Karpas-422 (cell line): ENCODE measurements at regions not wholly inside any gene's neighbourhood (a gene's known extent, or its start where the extent isn't known, plus 50 kb on each side); places are given as distances from the start of the nearest gene placed in this dataset.

Experiments used
- DNase-seq: peaks from one replicate; pipeline ENCODE4 v3.0.0-alpha.2; 2015
- H2AFZ ChIP-seq: fragments of 200-600 bp; sonication (generic); 2 replicates; pipeline ENCODE4 v1.6.1; 2014; ENCODE audit warnings: antibody characterized with exemption, low read length, mixed read lengths
- H3K27ac ChIP-seq: fragments of 200-600 bp; sonication (generic); 2 replicates; pipeline ENCODE4 v1.5.1; 2014; ENCODE audit warnings: mild to moderate bottlenecking, low read length, moderate library complexity
- H3K27me3 ChIP-seq: fragments of 200-600 bp; sonication (generic); 2 replicates; pipeline ENCODE4 v1.6.1; 2014; ENCODE audit warnings: low read length, mixed read lengths
- H3K36me3 ChIP-seq: fragments of 200-600 bp; sonication (generic); 2 replicates; pipeline ENCODE4 v1.6.1; 2014; ENCODE audit warnings: low read length, mixed read lengths; ENCODE audit not compliant: insufficient read depth
- H3K4me1 ChIP-seq: fragments of 200-600 bp; sonication (generic); 2 replicates; pipeline ENCODE4 v1.6.1; 2014; ENCODE audit warnings: mild to moderate bottlenecking, low read length, mixed read lengths
- H3K4me2 ChIP-seq: fragments of 200-600 bp; sonication (generic); 2 replicates; pipeline ENCODE4 v1.6.1; 2014; ENCODE audit warnings: low read length, low read depth, mild to moderate bottlenecking; ENCODE audit not compliant: poor library complexity, severe bottlenecking
- H3K4me3 ChIP-seq: fragments of 200-600 bp; sonication (generic); 2 replicates; pipeline ENCODE4 v1.5.1; 2014; ENCODE audit warnings: mild to moderate bottlenecking, antibody characterized with exemption, low read length, mixed read lengths
- H3K79me2 ChIP-seq: fragments of 200-600 bp; sonication (generic); 2 replicates; pipeline ENCODE4 v1.6.1; 2014; ENCODE audit warnings: mild to moderate bottlenecking, low read length, mixed read lengths
- H3K9ac ChIP-seq: fragments of 200-600 bp; sonication (generic); 2 replicates; pipeline ENCODE4 v1.6.0; 2014; ENCODE audit warnings: low read length
- H3K9me2 ChIP-seq: fragments of 200-600 bp; sonication (generic), shearing (Covaris generic); replicated peaks from 2 replicates; pipeline ENCODE4 v1.6.0; 2014; ENCODE audit warnings: mild to moderate bottlenecking, low read length, moderate library complexity; ENCODE audit not compliant: insufficient read depth
- H3K9me3 ChIP-seq: fragments of 300-700, 200-600 bp; sonication (generic); 2 replicates; pipeline ENCODE4 v1.6.1; 2014; ENCODE audit warnings: low read length, mixed read lengths
- H4K20me1 ChIP-seq: fragments of 200-600 bp; sonication (generic); 2 replicates; pipeline ENCODE4 v1.6.1; 2014; ENCODE audit warnings: mild to moderate bottlenecking, antibody characterized with exemption, low read length, low read depth; ENCODE audit not compliant: insufficient read depth

DNA sequence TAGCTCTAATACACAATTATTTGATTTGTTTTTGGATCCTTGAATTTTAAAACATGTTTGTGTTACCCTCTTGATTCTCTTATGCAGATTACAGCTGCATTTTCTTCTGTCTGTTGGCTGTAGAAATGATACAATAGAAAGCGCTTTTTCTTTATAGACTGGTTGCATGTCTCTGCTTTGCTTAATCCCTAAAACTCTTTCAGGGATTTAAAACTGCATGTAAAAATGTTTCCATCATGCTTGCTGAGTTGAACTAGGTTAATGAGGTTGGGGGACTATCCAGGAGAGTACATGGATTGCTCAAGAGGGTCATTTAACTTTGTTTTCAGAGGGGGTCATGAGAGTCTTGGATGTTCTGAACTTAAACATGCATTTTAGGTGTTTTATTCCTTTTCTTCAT, 166.4 kb upstream of the IFNG-AS1 start:
- Histone ChIP-seq H3K27me3 (no peaks in the 10 kb centered on the region), H3K4me2 (no peak overlapping the region), H3K4me3 (no peak overlapping the region), H3K9ac (no peak overlapping the region), H3K4me1 (no peaks in the 10 kb centered on the region), H4K20me1 (no peaks in the 10 kb centered on the region), H3K79me2 (no peaks in the 10 kb centered on the region), H2AFZ (no peak overlapping the region), H3K9me2 (no peaks in the 10 kb centered on the region), H3K9me3 (no peaks in the 10 kb centered on the region), H3K27ac (no peak overlapping the region), H3K36me3 (no peaks in the 10 kb centered on the region)
- no peak for DNase-seq

DNA sequence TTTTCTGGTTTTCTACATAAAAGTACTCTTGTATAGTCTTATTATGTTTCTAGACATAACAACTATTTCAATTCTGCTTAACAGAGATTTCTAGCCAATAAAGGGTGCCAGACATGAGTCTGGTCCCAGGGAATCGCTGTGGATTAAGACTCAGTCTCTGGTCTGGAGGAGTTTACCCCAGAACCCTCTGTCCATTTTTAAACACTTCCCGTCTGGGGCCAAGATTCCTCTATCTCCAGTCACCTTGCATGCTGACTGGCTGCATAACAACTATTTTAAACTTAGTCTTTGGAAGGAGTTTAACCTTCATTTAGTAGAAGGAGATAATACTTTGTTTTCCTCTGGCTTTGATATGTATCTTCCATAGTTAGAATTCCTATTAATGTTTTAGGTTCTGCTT, 163.1 kb upstream of the IFNG-AS1 start:
- Histone ChIP-seq H3K9me3 (no peaks in the 10 kb centered on the region), H3K36me3 (no peaks in the 10 kb centered on the region), H3K27me3 (no peaks in the 10 kb centered on the region), H3K4me3 (no peak overlapping the region), H3K9me2 (no peaks in the 10 kb centered on the region), H3K4me2 (no peak overlapping the region), H3K27ac (no peak overlapping the region), H4K20me1 (no peaks in the 10 kb centered on the region), H2AFZ (peak overlapping the region; percentile 57; the same call in 1 of the 2 replicates), H3K4me1 (no peaks in the 10 kb centered on the region), H3K9ac (no peak overlapping the region), H3K79me2 (no peaks in the 10 kb centered on the region)
- no peak for DNase-seq

DNA sequence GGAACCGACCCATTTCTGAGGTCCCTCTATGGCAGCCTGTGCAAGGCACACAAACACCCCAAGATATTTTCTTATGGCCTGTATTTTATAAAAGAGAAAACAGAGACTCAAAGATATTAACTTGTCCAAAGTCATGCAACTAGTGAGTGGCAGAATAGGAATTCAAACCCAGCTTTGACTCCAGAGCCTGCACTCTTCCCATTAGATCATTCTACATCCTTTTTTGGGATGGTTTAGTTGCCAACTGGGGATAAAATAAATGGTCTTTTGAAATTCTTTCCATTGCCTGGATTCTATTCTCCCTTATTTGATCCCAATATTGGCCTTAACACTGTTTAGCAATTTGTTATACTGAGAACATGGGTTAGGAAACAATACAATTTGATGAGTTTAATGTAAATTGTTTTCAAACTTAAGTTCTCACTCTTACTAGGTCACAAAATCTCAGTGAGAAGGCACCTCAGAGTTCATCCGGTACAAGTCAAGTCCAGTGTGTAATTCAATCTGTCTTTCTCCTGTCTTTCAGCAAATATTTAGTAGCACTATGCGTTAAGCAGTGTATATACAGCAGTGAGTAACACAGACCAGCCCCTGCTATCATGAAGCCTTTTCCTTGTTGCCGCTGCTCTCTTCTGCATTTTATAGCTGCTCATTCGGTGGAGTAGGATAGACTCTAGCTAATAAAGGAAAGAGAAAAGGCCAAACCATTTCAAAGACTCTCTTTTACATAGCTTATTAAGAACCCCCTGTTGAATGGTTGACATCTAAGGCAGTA, 162.1 kb upstream of the IFNG-AS1 start:
- no peak for DNase-seq
- no peak overlapping the region for H3K9ac ChIP-seq
- H3K9me3 ChIP-seq = no peaks in the 10 kb centered on the region
- no peaks in the 10 kb centered on the region for H3K79me2 ChIP-seq
- H3K9me2 ChIP-seq = no peaks in the 10 kb centered on the region
- no peaks in the 10 kb centered on the region for H3K36me3 ChIP-seq
- H3K4me2 ChIP-seq = no peak overlapping the region
- H4K20me1 ChIP-seq = no peaks in the 10 kb centered on the region
- H3K4me3 ChIP-seq = no peak overlapping the region
- no peak overlapping the region for H3K27ac ChIP-seq
- no peaks in the 10 kb centered on the region for H3K27me3 ChIP-seq
- H2AFZ ChIP-seq = no peak overlapping the region
- no peaks in the 10 kb centered on the region for H3K4me1 ChIP-seq

DNA sequence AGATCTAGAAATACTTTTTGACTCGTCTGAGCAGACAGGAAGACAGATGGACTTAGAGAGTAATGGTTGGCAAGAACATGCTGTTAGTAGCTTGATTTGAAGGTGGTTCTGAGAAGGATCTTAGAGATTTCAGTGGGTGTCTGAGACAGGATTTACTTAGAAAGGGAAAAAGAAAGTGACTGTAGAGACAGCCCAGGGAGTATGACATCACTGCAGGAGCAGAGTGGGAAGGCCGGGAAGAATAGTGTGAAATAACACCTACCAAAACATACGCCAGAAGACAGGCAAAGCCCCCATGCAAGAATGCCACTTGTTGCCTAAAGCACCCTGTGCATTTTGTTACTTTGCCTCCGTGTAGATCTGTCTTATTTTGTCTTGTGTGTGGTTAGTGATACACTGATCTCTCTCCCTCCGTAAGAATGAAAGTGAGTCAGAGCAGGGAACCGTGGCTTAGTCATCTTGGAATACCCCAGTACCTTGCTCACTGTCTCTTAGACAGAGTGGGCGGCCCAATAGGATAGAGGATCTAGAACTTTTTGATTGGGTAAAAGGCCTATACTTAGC, 161.3 kb upstream of the IFNG-AS1 start:
- no peaks in the 10 kb centered on the region for H3K4me1 ChIP-seq
- no peaks in the 10 kb centered on the region for H3K9me3 ChIP-seq
- H3K9ac ChIP-seq = no peak overlapping the region
- H3K4me2 ChIP-seq = no peak overlapping the region
- no peak overlapping the region for H2AFZ ChIP-seq
- DNase-seq = no peak
- H3K36me3 ChIP-seq = no peaks in the 10 kb centered on the region
- H3K79me2 ChIP-seq = no peaks in the 10 kb centered on the region
- no peaks in the 10 kb centered on the region for H3K27me3 ChIP-seq
- H3K27ac ChIP-seq = no peak overlapping the region
- no peaks in the 10 kb centered on the region for H3K9me2 ChIP-seq
- no peaks in the 10 kb centered on the region for H4K20me1 ChIP-seq
- no peak overlapping the region for H3K4me3 ChIP-seq

DNA sequence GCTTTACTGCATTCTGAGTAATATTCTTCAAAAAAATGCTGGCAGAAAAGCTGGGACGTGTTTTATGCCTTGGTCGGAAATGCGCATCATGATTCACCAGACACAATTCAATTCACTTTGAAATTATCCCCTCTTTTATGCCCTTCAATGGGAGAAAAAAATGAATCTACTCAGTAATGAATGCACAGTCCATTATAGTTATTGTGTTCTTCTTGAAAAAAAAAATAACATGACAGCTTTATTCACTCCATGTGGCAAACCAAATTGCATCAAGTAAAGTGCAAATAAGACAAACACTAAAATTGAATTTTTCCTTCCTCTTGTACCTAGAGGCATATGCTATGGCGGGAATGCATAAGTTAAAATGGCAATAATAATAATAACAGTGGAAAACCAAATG, 159.4 kb upstream of the IFNG-AS1 start:
- no peak for DNase-seq
- Histone ChIP-seq H3K4me3 (no peak overlapping the region), H3K9me3 (no peaks in the 10 kb centered on the region), H3K9ac (no peak overlapping the region), H2AFZ (no peak overlapping the region), H3K27me3 (no peaks in the 10 kb centered on the region), H3K4me2 (no peak overlapping the region), H3K4me1 (no peaks in the 10 kb centered on the region), H3K27ac (no peak overlapping the region), H3K9me2 (no peaks in the 10 kb centered on the region), H3K36me3 (no peaks in the 10 kb centered on the region), H4K20me1 (no peaks in the 10 kb centered on the region), H3K79me2 (no peaks in the 10 kb centered on the region)

DNA sequence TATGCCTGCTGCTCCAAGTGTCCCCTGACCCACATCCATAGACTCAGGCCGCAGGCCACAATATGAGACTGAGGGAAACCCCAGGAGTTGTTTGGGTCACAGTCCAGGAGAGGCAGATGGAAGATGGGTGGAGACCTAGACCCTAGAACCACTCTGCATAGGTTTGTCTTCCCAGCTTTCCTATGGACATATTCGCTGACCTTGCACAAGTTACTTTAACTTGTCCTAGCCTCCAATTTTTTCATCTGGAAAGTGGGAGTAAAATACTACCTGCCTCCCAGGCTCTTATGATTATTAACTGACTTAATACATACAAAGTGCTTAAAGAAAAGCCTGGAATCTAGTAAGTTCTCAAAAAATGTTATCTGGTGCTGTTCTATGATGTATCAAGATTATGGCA, 157.1 kb upstream of the IFNG-AS1 start:
- Histone ChIP-seq H3K4me3 (no peak overlapping the region), H3K27ac (no peak overlapping the region), H3K9me3 (no peaks in the 10 kb centered on the region), H3K27me3 (no peaks in the 10 kb centered on the region), H2AFZ (no peak overlapping the region), H4K20me1 (no peaks in the 10 kb centered on the region), H3K4me1 (no peaks in the 10 kb centered on the region), H3K9ac (no peak overlapping the region), H3K79me2 (no peaks in the 10 kb centered on the region), H3K4me2 (no peak overlapping the region), H3K9me2 (no peaks in the 10 kb centered on the region), H3K36me3 (no peaks in the 10 kb centered on the region)
- DNase-seq = no peak

DNA sequence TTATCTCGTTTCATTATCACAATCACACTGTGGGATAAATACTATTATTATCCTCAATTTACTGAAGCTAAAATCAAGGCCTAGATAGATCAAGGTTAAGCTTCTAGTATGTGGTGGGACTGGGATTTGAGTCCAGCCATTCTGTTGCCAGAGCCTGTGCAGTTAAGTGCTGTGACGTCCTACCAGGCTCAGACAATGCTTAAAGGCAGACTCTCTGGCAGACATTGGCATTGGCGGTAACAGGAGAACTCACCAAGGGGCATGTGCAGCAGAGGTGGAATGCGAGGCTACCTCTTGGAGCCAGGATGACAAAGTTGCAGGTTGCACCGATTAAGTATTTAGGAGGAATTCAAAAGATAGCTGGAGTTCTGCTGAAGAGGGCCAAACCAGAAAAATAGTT, 155.6 kb upstream of the IFNG-AS1 start:
- Histone ChIP-seq H3K36me3 (no peaks in the 10 kb centered on the region), H2AFZ (no peak overlapping the region), H4K20me1 (no peaks in the 10 kb centered on the region), H3K4me1 (no peaks in the 10 kb centered on the region), H3K27ac (no peak overlapping the region), H3K4me3 (no peak overlapping the region), H3K27me3 (no peaks in the 10 kb centered on the region), H3K4me2 (no peak overlapping the region), H3K9me2 (no peaks in the 10 kb centered on the region), H3K79me2 (no peaks in the 10 kb centered on the region), H3K9me3 (no peaks in the 10 kb centered on the region), H3K9ac (no peak overlapping the region)
- no peak for DNase-seq

DNA sequence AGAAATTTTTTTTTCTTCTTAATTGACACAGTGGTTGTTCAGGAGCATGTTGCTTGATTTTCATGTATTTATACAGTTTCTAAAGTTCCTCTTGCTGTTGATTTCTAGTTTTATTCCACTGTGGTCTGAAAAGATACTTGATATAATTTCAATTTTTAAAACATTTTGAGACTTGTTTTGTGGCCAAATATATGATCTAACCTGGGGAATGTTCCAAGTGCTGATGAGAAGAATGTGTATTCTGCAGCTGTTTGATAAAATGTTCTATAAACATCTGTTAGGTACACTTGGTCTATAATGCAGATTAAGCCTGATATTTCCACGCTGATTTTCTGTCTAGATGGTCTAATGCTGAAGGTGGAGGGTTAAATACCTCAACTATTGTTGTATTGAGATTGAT, 151.4 kb upstream of the IFNG-AS1 start:
- no peak overlapping the region for H3K4me3 ChIP-seq
- H3K4me2 ChIP-seq = no peak overlapping the region
- no peaks in the 10 kb centered on the region for H3K9me3 ChIP-seq
- H3K79me2 ChIP-seq = no peaks in the 10 kb centered on the region
- H3K36me3 ChIP-seq = no peaks in the 10 kb centered on the region
- DNase-seq = no peak
- H2AFZ ChIP-seq = no peak overlapping the region
- no peaks in the 10 kb centered on the region for H4K20me1 ChIP-seq
- no peaks in the 10 kb centered on the region for H3K4me1 ChIP-seq
- no peaks in the 10 kb centered on the region for H3K27me3 ChIP-seq
- no peaks in the 10 kb centered on the region for H3K9me2 ChIP-seq
- H3K27ac ChIP-seq = no peak overlapping the region
- H3K9ac ChIP-seq = no peak overlapping the region
